Activated naive CD4-positive, alpha-beta T cell treated with anti-CD3 and anti-CD28 coated beads, Interleukin-2, amount 50 U/mL, for 72 hours (primary cell): ENCODE measurements at regions not wholly inside any gene's neighbourhood (a gene's known extent, or its start where the extent isn't known, plus 50 kb on each side); places are given as distances from the start of the nearest gene placed in this dataset.
A peak's percentile ranks its signal among the peaks of the same experiment; 100 is the strongest.
"Not testable (repeated sequence)": the region's sequence is repeated elsewhere in the genome, so short reads cannot be mapped to it uniquely, and the experiment has no call there.

Experiments
- ATAC-seq, 2 donors: fragments of 150-1000 bp; cut with Tn5 transposase; 2 replicates each; pipeline ENCODE4 v1.10.0; 2021; ENCODE audit warnings: mild to moderate bottlenecking in 2 of 2, moderate library complexity in 2 of 2
- DNase-seq, 2 donors: peaks; one replicate each; pipeline ENCODE4 v3.0.0; 2021 to 2022; ENCODE audit warnings: low spot score in 2 of 2
- H3K27ac Mint-ChIP-seq, 2 donors: one replicate each; pipeline ENCODE4 v1.8.0; 2022; ENCODE audit warnings: mild to moderate bottlenecking in 2 of 2, mixed read lengths in 2 of 2
- H3K36me3 Mint-ChIP-seq, 2 donors: one replicate each; pipeline ENCODE4 v1.8.0; 2022; ENCODE audit warnings: mixed read lengths in 2 of 2
- H3K9me3 Mint-ChIP-seq, 2 donors: one replicate each; pipeline ENCODE4 v1.8.0; 2022; ENCODE audit warnings: mixed read lengths in 2 of 2

- Mint-ChIP-seq H3K27ac (no peak overlapping the region), H3K36me3 (no peaks in the 10 kb centered on the region), H3K9me3 (peaks cover 0 to 15% of the 10 kb centered on the region in 2 donors)
- DNase-seq (no peak), ATAC-seq (no peak)
Observed at GRCh38 chr7:52209614-52210013, 825.8 kb upstream of the POM121L12 start.

- ATAC-seq (no peak), DNase-seq (no peak)
- Mint-ChIP-seq H3K9me3 (peaks cover 0 to 7% of the 10 kb centered on the region in 2 donors), H3K27ac (no peak overlapping the region), H3K36me3 (peaks cover 0 to 5% of the 10 kb centered on the region in 2 donors)
Observed at GRCh38 chr7:52197221-52197620, 838.2 kb upstream of the POM121L12 start.

GRCh38 chr7:52195664-52196063 is 839.8 kb upstream of the POM121L12 start:
- peaks cover 0 to 5% of the 10 kb centered on the region in 2 donors for H3K36me3 Mint-ChIP-seq
- H3K9me3 Mint-ChIP-seq: peaks cover 0 to 7% of the 10 kb centered on the region in 2 donors

GRCh38 chr7:52189153-52189778 is 846.2 kb upstream of the POM121L12 start:
- DNase-seq: no peak
- ATAC-seq: no peak
- Mint-ChIP-seq H3K9me3 (peaks cover 2 to 17% of the 10 kb centered on the region in 2 donors), H3K27ac (no peak overlapping the region), H3K36me3 (peaks cover 0 to 2% of the 10 kb centered on the region in 2 donors)

More at GRCh38 chr7:52195664-52196063, 839.8 kb upstream of the POM121L12 start:
- H3K27ac Mint-ChIP-seq: no peak overlapping the region
- DNase-seq: no peak
- ATAC-seq: no peak

GRCh38 chr7:52184006-52184703 is 851.3 kb upstream of the POM121L12 start:
- no peak for ATAC-seq
- DNase-seq: no peak
- Mint-ChIP-seq H3K36me3 (peaks cover 0 to 4% of the 10 kb centered on the region in 2 donors), H3K27ac (peak overlapping the region in 1 of 2 donors; percentile 5), H3K9me3 (peaks cover 6 to 26% of the 10 kb centered on the region in 2 donors)

GRCh38 chr7:52179934-52180333 is 855.5 kb upstream of the POM121L12 start:
- Mint-ChIP-seq H3K36me3 (peaks cover 0 to 4% of the 10 kb centered on the region in 2 donors), H3K27ac (no peak overlapping the region), H3K9me3 (peaks cover 24 to 25% of the 10 kb centered on the region in 2 donors)
- DNase-seq: no peak
- no peak for ATAC-seq

- Mint-ChIP-seq H3K36me3 (no peaks in the 10 kb centered on the region), H3K9me3 (peaks cover 0 to 15% of the 10 kb centered on the region in 2 donors), H3K27ac (no peak overlapping the region)
- no peak for ATAC-seq
- DNase-seq: no peak
Observed at GRCh38 chr7:52168085-52168484, 851.5 kb upstream of the COBL start.

- Mint-ChIP-seq H3K36me3 (no peaks in the 10 kb centered on the region), H3K27ac (no peak overlapping the region), H3K9me3 (peaks cover 0 to 4% of the 10 kb centered on the region in 2 donors)
- DNase-seq: no peak
- ATAC-seq: no peak
Observed at GRCh38 chr7:52163311-52163710, 846.7 kb upstream of the COBL start.

- Mint-ChIP-seq H3K36me3 (no peaks in the 10 kb centered on the region), H3K27ac (no peak overlapping the region), H3K9me3 (peaks cover 0 to 15% of the 10 kb centered on the region in 2 donors)
- DNase-seq: no peak
- no peak for ATAC-seq
Observed at GRCh38 chr7:52161483-52161882, 844.9 kb upstream of the COBL start.

- H3K9me3 Mint-ChIP-seq: peaks cover 0 to 22% of the 10 kb centered on the region in 2 donors
- H3K36me3 Mint-ChIP-seq, H3K27ac Mint-ChIP-seq, ATAC-seq, DNase-seq: not testable (repeated sequence)
Observed at GRCh38 chr7:52159421-52159820, 842.8 kb upstream of the COBL start.

GRCh38 chr7:52154382-52154781 is 837.8 kb upstream of the COBL start:
- H3K36me3 Mint-ChIP-seq: no peaks in the 10 kb centered on the region
- DNase-seq: no peak
- no peak for ATAC-seq
- peaks cover 0 to 34% of the 10 kb centered on the region in 2 donors for H3K9me3 Mint-ChIP-seq
- no peak overlapping the region for H3K27ac Mint-ChIP-seq

- no peak for DNase-seq
- H3K36me3 Mint-ChIP-seq: no peaks in the 10 kb centered on the region
- no peak for ATAC-seq
- no peak overlapping the region for H3K27ac Mint-ChIP-seq
- H3K9me3 Mint-ChIP-seq: peaks cover 0 to 24% of the 10 kb centered on the region in 2 donors
Observed at GRCh38 chr7:52151559-52151958, 835.0 kb upstream of the COBL start.

- Mint-ChIP-seq H3K27ac (no peak overlapping the region), H3K9me3 (peaks cover 0 to 21% of the 10 kb centered on the region in 2 donors), H3K36me3 (no peaks in the 10 kb centered on the region)
- no peak for ATAC-seq
- no peak for DNase-seq
Observed at GRCh38 chr7:52150952-52151351, 834.3 kb upstream of the COBL start.

GRCh38 chr7:52146871-52147634 is 830.4 kb upstream of the COBL start:
- no peak for DNase-seq
- ATAC-seq: no peak
- H3K36me3 Mint-ChIP-seq: no peaks in the 10 kb centered on the region
- H3K27ac Mint-ChIP-seq: no peak overlapping the region
- H3K9me3 Mint-ChIP-seq: peaks cover 0 to 8% of the 10 kb centered on the region in 2 donors

GRCh38 chr7:52143219-52143618 is 826.6 kb upstream of the COBL start:
- DNase-seq: no peak
- H3K27ac Mint-ChIP-seq: no peak overlapping the region
- H3K36me3 Mint-ChIP-seq: peaks cover 4% of the 10 kb centered on the region in 2 donors
- H3K9me3 Mint-ChIP-seq: peaks cover 9 to 16% of the 10 kb centered on the region in 2 donors
- no peak for ATAC-seq

GRCh38 chr7:52140851-52141250 is 824.2 kb upstream of the COBL start:
- H3K27ac Mint-ChIP-seq: no peak overlapping the region
- DNase-seq (no peak), ATAC-seq (no peak)
- peaks cover 14 to 26% of the 10 kb centered on the region in 2 donors for H3K9me3 Mint-ChIP-seq
- peaks cover 4 to 8% of the 10 kb centered on the region in 2 donors for H3K36me3 Mint-ChIP-seq

GRCh38 chr7:52135403-52135802 is 818.8 kb upstream of the COBL start:
- DNase-seq (no peak), ATAC-seq (no peak)
- Mint-ChIP-seq H3K27ac (no peak overlapping the region), H3K9me3 (peaks cover 6 to 17% of the 10 kb centered on the region in 2 donors), H3K36me3 (peaks cover 4 to 8% of the 10 kb centered on the region in 2 donors)
